MM.1S (cell line): ENCODE measurements at regions not wholly inside any gene's neighbourhood (a gene's known extent, or its start where the extent isn't known, plus 50 kb on each side); places are given as distances from the start of the nearest gene placed in this dataset.

Experiments
- DNase-seq: peaks from one replicate; pipeline ENCODE4 v3.0.0-alpha.2; 2015
- H2AFZ ChIP-seq: fragments of 300-600 bp; sonication (generic); 2 replicates; pipeline ENCODE4 v1.6.0; 2016; ENCODE audit warnings: antibody characterized with exemption, low read length
- H3F3A ChIP-seq: fragments of 300-600 bp; sonication (generic); 2 replicates; pipeline ENCODE4 v1.6.1; 2016; ENCODE audit warnings: mild to moderate bottlenecking, antibody characterized with exemption, low read length, moderate library complexity, mixed read lengths; ENCODE audit not compliant: insufficient read depth
- H3K27ac ChIP-seq: fragments of 300-600 bp; sonication (generic); 2 replicates; pipeline ENCODE4 v1.5.1; 2016; ENCODE audit warnings: mild to moderate bottlenecking, low read length
- H3K27me3 ChIP-seq: fragments of 300-600 bp; sonication (generic); replicated peaks from 2 replicates; pipeline ENCODE4 v1.6.0; 2016; ENCODE audit warnings: low read length; ENCODE audit not compliant: insufficient read depth
- H3K36me3 ChIP-seq: fragments of 300-600 bp; sonication (generic); replicated peaks from 2 replicates; pipeline ENCODE4 v1.6.1; 2016; ENCODE audit warnings: mild to moderate bottlenecking, low read length, mixed read lengths; ENCODE audit not compliant: insufficient read depth
- H3K4me1 ChIP-seq: fragments of 300-600 bp; sonication (generic); 2 replicates; pipeline ENCODE4 v1.6.1; 2016; ENCODE audit warnings: low read length, mixed read lengths
- H3K4me2 ChIP-seq: fragments of 300-600 bp; sonication (generic); 2 replicates; pipeline ENCODE4 v1.6.0; 2016; ENCODE audit warnings: low read depth, low read length
- H3K4me3 ChIP-seq: fragments of 300-600 bp; sonication (generic); 2 replicates; pipeline ENCODE4 v1.5.1; 2016; ENCODE audit warnings: low read length, mixed read lengths
- H3K79me2 ChIP-seq: fragments of 300-600 bp; sonication (generic); 2 replicates; pipeline ENCODE4 v1.6.1; 2016; ENCODE audit warnings: mixed run types, low read length, mixed read lengths
- H3K9ac ChIP-seq: fragments of 300-600 bp; sonication (generic); 2 replicates; pipeline ENCODE4 v1.6.1; 2016; ENCODE audit warnings: low read length, mixed read lengths
- H3K9me2 ChIP-seq: fragments of 300-600 bp; sonication (generic); replicated peaks from 2 replicates; pipeline ENCODE4 v1.6.1; 2016; ENCODE audit warnings: mild to moderate bottlenecking, low read length, mixed read lengths; ENCODE audit not compliant: insufficient read depth
- H3K9me3 ChIP-seq: fragments of 300-600 bp; sonication (generic); replicated peaks from 2 replicates; pipeline ENCODE4 v1.6.1; 2016; ENCODE audit warnings: mild to moderate bottlenecking, low read length, mixed read lengths; ENCODE audit not compliant: insufficient read depth
- H4K20me1 ChIP-seq: fragments of 300-600 bp; sonication (generic); 2 replicates; pipeline ENCODE4 v1.6.1; 2016; ENCODE audit warnings: mild to moderate bottlenecking, low read length, moderate library complexity, mixed read lengths; ENCODE audit not compliant: insufficient read depth
- CTCF ChIP-seq: fragments of 300-600 bp; sonication (generic); IDR thresholded peaks from 2 replicates; pipeline ENCODE4 v1.5.1; 2016; ENCODE audit warnings: antibody characterized with exemption, low read length, mixed read lengths
- EZH2 ChIP-seq: fragments of 300-600 bp; sonication (generic); optimal IDR thresholded peaks from 2 replicates; pipeline ENCODE3; 2017; ENCODE audit warnings: low read depth, mild to moderate bottlenecking, antibody characterized with exemption, low read length, mixed read lengths
- EZH2phosphoT487 ChIP-seq: fragments of 300-600 bp; sonication (generic); IDR thresholded peaks from 2 replicates; pipeline ENCODE4 v1.6.1; 2018; ENCODE audit warnings: antibody characterized with exemption, low read length

GRCh38 chr9:1320607-1321195 lies 270.5 kb downstream of the DMRT2 start:
- Histone ChIP-seq H3K27me3 (no peaks in the 10 kb centered on the region), H3K4me2 (no peak overlapping the region), H3F3A (no peaks in the 10 kb centered on the region), H3K4me3 (no peak overlapping the region), H2AFZ (no peak overlapping the region), H3K9me3 (no peaks in the 10 kb centered on the region), H3K9me2 (no peaks in the 10 kb centered on the region), H3K4me1 (no peaks in the 10 kb centered on the region), H3K9ac (no peak overlapping the region), H3K36me3 (no peaks in the 10 kb centered on the region), H4K20me1 (no peaks in the 10 kb centered on the region), H3K27ac (no peak overlapping the region), H3K79me2 (no peaks in the 10 kb centered on the region)
- DNase-seq, result no peak
- TF ChIP-seq EZH2phosphoT487 (no peak), EZH2 (no peak), CTCF (no peak)

- H3K36me3 ChIP-seq, result no peaks in the 10 kb centered on the region
- H3K27me3 ChIP-seq, result no peaks in the 10 kb centered on the region
- no peak for DNase-seq
- H3K9ac ChIP-seq, result no peak overlapping the region
- H3K27ac ChIP-seq, result no peak overlapping the region
- H3K79me2 ChIP-seq, result no peaks in the 10 kb centered on the region
- no peak overlapping the region for H3K4me3 ChIP-seq
- no peaks in the 10 kb centered on the region for H3K9me3 ChIP-seq
- no peak overlapping the region for H2AFZ ChIP-seq
- H4K20me1 ChIP-seq, result no peaks in the 10 kb centered on the region
- no peaks in the 10 kb centered on the region for H3F3A ChIP-seq
- no peaks in the 10 kb centered on the region for H3K4me1 ChIP-seq
- no peaks in the 10 kb centered on the region for H3K9me2 ChIP-seq
- TF ChIP-seq CTCF (no peak), EZH2phosphoT487 (no peak), EZH2 (no peak)
- no peak overlapping the region for H3K4me2 ChIP-seq
Observed at GRCh38 chr9:1327467-1327866, 277.3 kb downstream of the DMRT2 start.

GRCh38 chr9:1328341-1328740 lies 278.2 kb downstream of the DMRT2 start:
- TF ChIP-seq EZH2 (no peak), EZH2phosphoT487 (no peak), CTCF (no peak)
- Histone ChIP-seq H3K79me2 (no peaks in the 10 kb centered on the region), H3K4me2 (no peak overlapping the region), H3K9me2 (no peaks in the 10 kb centered on the region), H3K9me3 (no peaks in the 10 kb centered on the region), H3K4me3 (no peak overlapping the region), H3K9ac (no peak overlapping the region), H3K27ac (no peak overlapping the region), H3K4me1 (no peaks in the 10 kb centered on the region), H3F3A (no peaks in the 10 kb centered on the region), H3K27me3 (no peaks in the 10 kb centered on the region), H3K36me3 (no peaks in the 10 kb centered on the region), H2AFZ (peak overlapping the region; percentile 6; the same call in 1 of the 2 replicates), H4K20me1 (no peaks in the 10 kb centered on the region)
- no peak for DNase-seq
